Stimulated activated CD4-positive, alpha-beta T cell treated with anti-CD3 and anti-CD28 coated beads, Interleukin-4, amount 100 ng/mL, for 1 hour (primary cell): ENCODE measurements at regions not wholly inside any gene's neighbourhood (a gene's known extent, or its start where the extent isn't known, plus 50 kb on each side); places are given as distances from the start of the nearest gene placed in this dataset.

Source experiments
- DNase-seq: peaks from one replicate; pipeline ENCODE4 v3.0.0-alpha.2; 2020

DNA sequence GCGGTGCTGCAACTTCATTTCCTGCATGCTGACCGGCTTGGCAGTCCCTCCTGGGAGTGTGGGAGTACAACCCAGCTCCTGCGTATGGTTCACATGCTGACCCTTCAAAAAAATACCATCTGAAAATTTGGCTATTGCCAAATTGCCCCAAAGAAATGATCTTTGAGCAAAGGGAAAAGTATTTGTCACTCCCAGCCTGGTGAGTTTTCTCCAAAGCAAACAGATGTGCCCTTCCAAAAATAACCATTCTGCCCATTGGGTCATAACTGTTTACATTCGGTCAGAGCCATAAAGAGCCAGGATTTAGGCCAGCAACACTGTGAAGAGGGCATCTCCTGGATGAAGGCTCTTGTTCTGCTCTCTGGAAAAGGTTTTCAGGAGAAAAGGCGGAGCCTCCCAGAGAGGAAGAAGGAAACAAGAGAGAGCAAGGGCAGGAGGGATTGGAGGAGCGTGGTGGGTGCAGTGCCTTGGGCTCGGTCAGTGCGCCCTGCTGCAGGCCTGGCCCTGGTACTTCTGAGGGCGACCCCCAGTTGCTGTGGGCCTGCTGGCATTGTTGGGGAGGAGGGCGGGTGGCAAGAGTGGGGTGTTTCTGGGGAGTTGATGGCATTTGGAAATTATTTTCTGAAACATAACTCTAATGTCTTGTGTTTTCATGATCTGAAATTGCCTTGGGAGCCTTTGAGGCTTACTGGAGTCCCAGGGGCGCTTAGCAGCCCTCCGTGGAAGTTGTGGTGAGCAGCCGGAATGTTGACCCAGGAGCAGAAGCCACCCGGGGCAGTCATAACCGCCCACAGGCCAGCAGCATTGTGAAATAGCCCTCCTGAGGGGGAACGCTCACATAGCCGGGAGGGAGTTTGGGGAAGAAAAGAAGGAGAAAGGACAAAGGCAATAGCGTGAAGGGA lies 248.4 kb downstream of the MYLK4 start:
- DNase-seq, result no peak

GRCh38 chr6:2497922-2498623 lies 252.6 kb downstream of the MYLK4 start:
- no peak for DNase-seq

- DNase-seq, result no peak
These were observed 250.9 kb upstream of the GMDS start for GRCh38 chr6:2496291-2496690.

- DNase-seq, result no peak
These were observed 247.5 kb upstream of the GMDS start for GRCh38 chr6:2492686-2493523.

DNA sequence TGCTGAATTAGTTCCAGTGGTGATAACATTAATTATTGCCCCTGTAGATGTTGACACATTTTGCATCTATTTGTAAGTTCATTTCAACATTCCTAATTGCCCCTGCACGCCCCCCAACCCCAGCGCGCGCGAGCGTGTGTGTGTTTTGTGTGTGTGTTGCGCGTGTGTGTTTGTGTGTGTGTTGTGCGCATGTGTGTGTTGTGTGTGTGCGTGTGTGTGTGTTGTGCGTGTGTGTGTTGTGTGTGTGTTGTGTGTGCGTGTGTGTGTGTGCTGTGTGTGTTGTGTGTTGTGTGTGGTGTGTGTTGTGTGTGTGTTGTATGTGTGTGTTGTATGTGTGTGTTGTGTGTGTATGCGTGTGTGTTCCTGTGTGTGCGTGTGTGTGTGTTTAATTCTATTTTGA lies 245.7 kb upstream of the GMDS start:
- DNase-seq, result no peak

GRCh38 chr6:2488578-2488977 lies 243.2 kb upstream of the GMDS start:
- DNase-seq, result no peak

GRCh38 chr6:2485116-2485515 lies 239.7 kb upstream of the GMDS start:
- no peak for DNase-seq

- no peak for DNase-seq
These were observed 237.4 kb upstream of the GMDS start for GRCh38 chr6:2482773-2483172.

GRCh38 chr6:2481307-2481706 lies 235.9 kb upstream of the GMDS start:
- DNase-seq, result no peak

- no peak for DNase-seq
These were observed 235.0 kb upstream of the GMDS start for GRCh38 chr6:2480267-2480966.

DNA sequence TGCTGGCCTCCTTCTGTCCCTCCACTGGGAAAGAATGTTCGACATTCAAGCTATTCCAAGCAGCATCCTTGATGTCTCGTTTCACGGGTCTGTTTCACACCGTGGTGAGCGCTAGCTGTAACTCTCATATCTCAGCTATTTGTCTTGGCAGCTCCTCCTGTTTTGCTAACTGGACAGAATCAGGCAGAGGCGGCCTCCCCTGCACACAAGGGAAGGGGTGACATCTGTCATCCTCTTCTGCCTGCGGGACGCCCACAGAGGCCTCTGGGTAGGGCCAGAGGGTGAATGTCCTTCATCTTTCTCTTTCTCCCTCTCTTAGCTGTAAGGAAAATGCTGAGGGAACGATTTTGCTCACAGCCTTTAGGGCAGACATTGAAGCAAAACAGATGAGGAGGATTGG lies 232.8 kb upstream of the GMDS start:
- no peak for DNase-seq

DNA sequence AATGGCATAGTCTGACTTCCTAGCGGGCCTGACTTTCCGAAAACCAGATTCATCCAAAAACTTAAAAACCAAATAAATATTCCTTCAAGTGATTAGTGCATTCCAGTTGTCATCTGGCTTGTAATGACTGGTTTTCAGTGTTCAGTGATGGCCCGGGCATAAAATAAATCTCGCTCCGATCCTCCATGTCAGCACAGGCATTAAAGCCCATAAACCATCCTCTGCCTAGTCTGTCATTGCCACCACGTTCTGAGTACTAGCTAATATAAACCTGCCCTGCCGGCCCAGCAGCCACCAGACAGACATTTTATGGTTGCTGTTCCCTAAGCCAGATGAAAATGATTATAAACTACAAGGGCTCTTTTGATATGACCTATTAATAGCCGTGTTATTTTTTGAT lies 232.3 kb upstream of the GMDS start:
- no peak for DNase-seq

DNA sequence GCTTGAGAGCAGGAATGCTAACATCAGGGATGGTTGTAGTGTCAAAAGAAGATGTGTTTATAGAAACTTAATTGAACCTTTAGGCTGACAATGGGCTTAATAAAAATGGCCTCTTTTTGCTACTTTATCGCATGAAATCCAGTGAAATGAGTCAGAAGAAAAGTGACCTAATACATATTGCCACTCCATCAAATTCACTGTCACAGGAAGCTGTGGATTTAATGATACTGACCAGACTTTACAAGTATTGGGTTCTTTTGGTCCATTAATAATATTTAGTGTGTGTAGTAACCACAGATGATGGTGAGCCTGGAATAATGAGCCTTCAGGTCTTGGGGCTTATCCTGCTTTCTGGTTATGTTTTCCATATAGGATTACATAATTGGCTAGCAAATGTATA lies 231.8 kb upstream of the GMDS start:
- DNase-seq, result no peak

GRCh38 chr6:2476376-2476775 lies 231.0 kb upstream of the GMDS start:
- DNase-seq, result no peak

DNA sequence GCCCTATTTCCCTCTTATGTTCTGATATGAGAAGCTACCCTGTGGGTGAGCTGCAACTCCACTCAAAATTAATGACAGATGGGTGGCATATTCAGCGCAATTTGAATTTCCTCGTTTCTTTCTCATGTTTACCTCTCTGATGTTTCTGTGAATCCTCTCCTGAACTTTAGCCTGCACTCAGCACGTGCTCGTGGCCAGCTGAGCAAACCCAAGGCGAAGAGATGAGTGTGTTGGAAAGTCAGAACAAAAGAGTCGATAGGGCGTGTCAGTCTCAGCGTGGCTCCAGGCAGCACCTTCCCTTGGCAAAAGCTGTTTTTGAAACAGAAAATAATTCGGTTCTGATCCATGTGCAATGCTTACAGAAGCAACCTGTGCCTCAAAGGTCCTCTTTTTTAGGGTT lies 226.1 kb upstream of the GMDS start:
- DNase-seq, result no peak

GRCh38 chr6:2469428-2469827 lies 224.0 kb upstream of the GMDS start:
- no peak for DNase-seq

DNA sequence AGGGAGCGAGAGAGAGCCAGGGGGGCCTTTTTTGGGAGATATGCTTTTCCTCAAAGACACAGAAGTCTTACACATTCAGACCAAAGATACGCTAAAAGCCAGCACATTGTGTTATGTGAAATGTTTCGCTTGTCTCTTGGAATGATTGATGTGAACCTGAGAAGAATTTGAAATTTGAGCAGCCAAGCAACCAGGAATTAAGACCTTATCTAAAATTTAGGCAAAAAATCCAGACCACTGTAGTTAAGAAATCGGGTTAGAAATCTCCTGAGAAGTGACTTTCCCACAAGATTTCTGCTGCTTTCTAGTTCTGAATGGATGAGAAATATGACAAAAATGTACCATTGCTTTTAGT lies 223.2 kb upstream of the GMDS start:
- no peak for DNase-seq

- no peak for DNase-seq
These were observed 222.7 kb upstream of the GMDS start for GRCh38 chr6:2467929-2468600.

DNA sequence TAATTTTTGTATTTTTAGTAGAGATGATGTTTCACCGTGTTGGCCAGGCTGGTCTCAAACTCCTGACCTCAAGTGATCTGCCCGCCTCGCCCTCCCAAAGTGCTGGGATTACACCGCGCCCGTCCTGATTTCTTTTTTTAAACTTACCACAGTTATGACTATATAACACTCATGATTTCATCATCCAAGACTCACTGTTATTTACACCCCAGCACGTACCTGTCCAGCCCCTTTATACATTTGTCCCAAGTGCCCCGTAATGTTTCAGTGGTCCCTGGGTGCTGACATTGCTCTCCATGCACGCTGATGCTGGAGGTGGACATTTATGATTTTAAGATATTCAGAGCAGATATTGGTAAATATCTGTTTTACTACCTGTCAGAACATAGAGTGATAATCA lies 219.9 kb upstream of the GMDS start:
- no peak for DNase-seq

DNA sequence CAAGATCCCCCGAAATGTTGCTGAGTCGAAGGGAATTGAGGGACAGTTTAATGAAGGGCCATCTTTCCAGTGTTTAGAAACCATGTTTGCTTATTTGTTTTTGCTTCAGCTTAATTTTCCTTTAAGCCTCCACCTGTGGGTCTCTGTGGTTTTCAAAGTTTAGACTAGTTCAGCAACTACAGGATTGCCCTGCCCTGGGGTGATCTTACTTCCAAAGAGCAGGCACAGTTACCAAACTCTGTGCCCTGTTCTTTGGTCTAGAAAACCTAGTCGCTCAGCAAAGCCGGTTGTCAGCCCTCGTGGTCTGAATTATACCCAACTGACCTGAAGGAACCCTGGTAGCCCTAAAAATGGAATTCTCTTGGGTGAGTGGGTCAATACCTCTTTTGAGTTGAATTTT lies 219.2 kb upstream of the GMDS start:
- DNase-seq, result no peak

- no peak for DNase-seq
These were observed 217.4 kb upstream of the GMDS start for GRCh38 chr6:2462831-2463230.

- no peak for DNase-seq
These were observed 214.9 kb upstream of the GMDS start for GRCh38 chr6:2460216-2460745.
